Activated CD4-positive, alpha-beta memory T cell treated with anti-CD3 and anti-CD28 coated beads for 36 hours (primary cell): ENCODE measurements at regions not wholly inside any gene's neighbourhood (a gene's known extent, or its start where the extent isn't known, plus 50 kb on each side); places are given as distances from the start of the nearest gene placed in this dataset.

Source experiments
- CTCF ChIA-PET: fragments of 350-600 bp; sonication (Branson Sonifier 250); formaldehyde crosslinking; loops from one replicate; lab custom pipeline; 2021; ENCODE audit warnings: antibody characterized with exemption, inconsistent platforms; lab: Charles Lee
- POLR2A ChIA-PET: fragments of 350-600 bp; sonication (Branson Sonifier 250); formaldehyde crosslinking; loops from one replicate; lab custom pipeline; 2021; ENCODE audit warnings: antibody characterized with exemption; lab: Charles Lee
- DNase-seq: peaks from one replicate; pipeline ENCODE4 v3.0.0-alpha.2; 2020
- H3K27ac Mint-ChIP-seq: one replicate; pipeline ENCODE4 v1.8.0; 2021; ENCODE audit warnings: mixed read lengths
- H3K27me3 Mint-ChIP-seq: one replicate; pipeline ENCODE4 v1.8.0; 2021; ENCODE audit warnings: mixed read lengths
- H3K36me3 Mint-ChIP-seq: one replicate; pipeline ENCODE4 v1.8.0; 2021; ENCODE audit warnings: mixed read lengths
- H3K4me1 Mint-ChIP-seq: one replicate; pipeline ENCODE4 v1.8.0; 2021; ENCODE audit warnings: low read depth, mixed read lengths
- H3K4me3 Mint-ChIP-seq: one replicate; pipeline ENCODE4 v1.8.0; 2021; ENCODE audit warnings: mild to moderate bottlenecking, mixed read lengths
- H3K9me3 Mint-ChIP-seq: one replicate; pipeline ENCODE4 v1.8.0; 2021; ENCODE audit warnings: mixed read lengths
- intact Hi-C: fragments of 100-400 bp; cut with micrococcal nuclease; formaldehyde crosslinking; loops from one replicate; pipeline ENCODE4 v1.15.1; 2023

GRCh38 chr12:128076188-128076587, 190.8 kb upstream of the TMEM132C start:
- Mint-ChIP-seq H3K9me3 (peaks cover 14% of the 10 kb centered on the region), H3K4me3 (no peak overlapping the region), H3K4me1 (no peaks in the 10 kb centered on the region), H3K36me3 (no peaks in the 10 kb centered on the region), H3K27me3 (no peaks in the 10 kb centered on the region), H3K27ac (no peak overlapping the region)
- POLR2A ChIA-PET: no interaction called here
- CTCF ChIA-PET: no interaction called here
- intact Hi-C loops: no loop called here
- DNase-seq: no peak

- no peak overlapping the region for H3K4me3 Mint-ChIP-seq
- no peaks in the 10 kb centered on the region for H3K36me3 Mint-ChIP-seq
- no peak overlapping the region for H3K27ac Mint-ChIP-seq
- DNase-seq: no peak
- ChIA-PET CTCF (no interaction called here), POLR2A (no interaction called here)
- peaks cover 9% of the 10 kb centered on the region for H3K9me3 Mint-ChIP-seq
- H3K27me3 Mint-ChIP-seq: no peaks in the 10 kb centered on the region
- intact Hi-C loops: no loop called here
- H3K4me1 Mint-ChIP-seq: no peaks in the 10 kb centered on the region
These were observed 189.6 kb upstream of the TMEM132C start for GRCh38 chr12:128077211-128077916.

- Mint-ChIP-seq H3K27me3 (no peaks in the 10 kb centered on the region), H3K4me3 (no peak overlapping the region), H3K36me3 (no peaks in the 10 kb centered on the region), H3K9me3 (peaks cover 9% of the 10 kb centered on the region), H3K4me1 (no peaks in the 10 kb centered on the region), H3K27ac (no peak overlapping the region)
- intact Hi-C loops: no loop called here
- no peak for DNase-seq
- ChIA-PET CTCF (no interaction called here), POLR2A (no interaction called here)
These were observed 189.1 kb upstream of the TMEM132C start for GRCh38 chr12:128077917-128078298.

GRCh38 chr12:128078301-128078971, 188.5 kb upstream of the TMEM132C start:
- H3K27ac Mint-ChIP-seq: no peak overlapping the region
- intact Hi-C loops: no loop called here

GRCh38 chr12:128079446-128079845, 187.5 kb upstream of the TMEM132C start:
- Mint-ChIP-seq H3K4me3 (no peak overlapping the region), H3K9me3 (peaks cover 9% of the 10 kb centered on the region), H3K36me3 (no peaks in the 10 kb centered on the region), H3K4me1 (no peaks in the 10 kb centered on the region), H3K27me3 (no peaks in the 10 kb centered on the region), H3K27ac (no peak overlapping the region)
- intact Hi-C loops: no loop called here
- CTCF ChIA-PET: no interaction called here
- POLR2A ChIA-PET: no interaction called here
- no peak for DNase-seq

More at GRCh38 chr12:128078301-128078971, 188.5 kb upstream of the TMEM132C start:
- CTCF ChIA-PET: no interaction called here
- Mint-ChIP-seq H3K27me3 (no peaks in the 10 kb centered on the region), H3K4me3 (no peak overlapping the region), H3K4me1 (no peaks in the 10 kb centered on the region), H3K36me3 (no peaks in the 10 kb centered on the region), H3K9me3 (peaks cover 9% of the 10 kb centered on the region)
- DNase-seq: no peak
- POLR2A ChIA-PET: no interaction called here

- H3K4me1 Mint-ChIP-seq: no peaks in the 10 kb centered on the region
- H3K27me3 Mint-ChIP-seq: no peaks in the 10 kb centered on the region
- peaks cover 7% of the 10 kb centered on the region for H3K9me3 Mint-ChIP-seq
- H3K4me3 Mint-ChIP-seq: no peak overlapping the region
- DNase-seq: peak; percentile 13
- POLR2A ChIA-PET: interaction anchor here (0.6 kb wide), 2 partner anchors 28 to 700 kb away, joined by 3 to 4 read pairs; no protein-coding TSS in a partner anchor
- CTCF ChIA-PET: no interaction called here
- no peaks in the 10 kb centered on the region for H3K36me3 Mint-ChIP-seq
- intact Hi-C loops: loop anchor here (5.0 kb wide), 1 partner anchor 601 kb away; no protein-coding TSS in a partner anchor
- H3K27ac Mint-ChIP-seq: no peak overlapping the region
These were observed 183.7 kb upstream of the TMEM132C start for GRCh38 chr12:128083132-128083729.

- no peaks in the 10 kb centered on the region for H3K4me1 Mint-ChIP-seq
- ChIA-PET CTCF (no interaction called here), POLR2A (no interaction called here)
- no peak overlapping the region for H3K27ac Mint-ChIP-seq
- no peak for DNase-seq
- no peak overlapping the region for H3K4me3 Mint-ChIP-seq
- intact Hi-C loops: no loop called here
- peaks cover 6% of the 10 kb centered on the region for H3K9me3 Mint-ChIP-seq
- H3K27me3 Mint-ChIP-seq: no peaks in the 10 kb centered on the region
- no peaks in the 10 kb centered on the region for H3K36me3 Mint-ChIP-seq
These were observed 178.0 kb upstream of the TMEM132C start for GRCh38 chr12:128088926-128089325.

DNA sequence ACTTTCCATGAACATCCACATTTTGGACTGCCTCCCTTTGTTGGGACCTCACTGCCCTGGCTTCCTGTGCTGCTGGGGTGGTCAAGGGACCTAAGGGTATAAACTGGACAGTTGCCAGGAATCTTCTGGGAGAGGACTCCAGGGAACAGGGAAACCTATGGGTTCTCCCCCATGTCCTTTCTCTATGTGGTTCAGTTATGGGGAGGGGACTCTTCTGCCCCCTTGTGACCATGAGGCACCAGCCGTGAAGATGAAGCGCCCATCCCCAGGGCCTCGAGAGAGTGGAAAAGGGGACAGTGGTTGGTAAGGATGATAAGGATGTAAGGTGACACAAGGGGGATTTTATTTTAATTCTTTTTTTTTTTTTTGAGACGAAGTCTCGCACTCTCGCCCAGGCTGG, 177.0 kb upstream of the TMEM132C start:
- H3K27ac Mint-ChIP-seq: no peak overlapping the region

GRCh38 chr12:128091101-128091720, 175.8 kb upstream of the TMEM132C start:
- DNase-seq: no peak
- CTCF ChIA-PET: no interaction called here
- no peak overlapping the region for H3K4me3 Mint-ChIP-seq
- POLR2A ChIA-PET: no interaction called here
- peaks cover 6% of the 10 kb centered on the region for H3K9me3 Mint-ChIP-seq
- H3K27ac Mint-ChIP-seq: no peak overlapping the region
- H3K27me3 Mint-ChIP-seq: no peaks in the 10 kb centered on the region
- H3K36me3 Mint-ChIP-seq: no peaks in the 10 kb centered on the region
- intact Hi-C loops: no loop called here
- H3K4me1 Mint-ChIP-seq: no peaks in the 10 kb centered on the region

More for the DNA sequence above, 177.0 kb upstream of the TMEM132C start:
- DNase-seq: no peak
- CTCF ChIA-PET: no interaction called here
- Mint-ChIP-seq H3K4me3 (no peak overlapping the region), H3K27me3 (no peaks in the 10 kb centered on the region), H3K36me3 (no peaks in the 10 kb centered on the region), H3K4me1 (no peaks in the 10 kb centered on the region), H3K9me3 (peaks cover 6% of the 10 kb centered on the region)
- POLR2A ChIA-PET: no interaction called here
- intact Hi-C loops: no loop called here

GRCh38 chr12:128091951-128092382, 175.0 kb upstream of the TMEM132C start:
- CTCF ChIA-PET: no interaction called here
- Mint-ChIP-seq H3K4me1 (no peaks in the 10 kb centered on the region), H3K9me3 (peaks cover 6% of the 10 kb centered on the region), H3K27me3 (no peaks in the 10 kb centered on the region), H3K4me3 (no peak overlapping the region), H3K36me3 (no peaks in the 10 kb centered on the region), H3K27ac (no peak overlapping the region)
- DNase-seq: no peak
- POLR2A ChIA-PET: no interaction called here
- intact Hi-C loops: no loop called here

- H3K9me3 Mint-ChIP-seq: peaks cover 10% of the 10 kb centered on the region
- ChIA-PET CTCF (no interaction called here), POLR2A (no interaction called here)
- no peaks in the 10 kb centered on the region for H3K36me3 Mint-ChIP-seq
- DNase-seq: no peak
- H3K4me3 Mint-ChIP-seq: no peak overlapping the region
- H3K27ac Mint-ChIP-seq: no peak overlapping the region
- no peaks in the 10 kb centered on the region for H3K4me1 Mint-ChIP-seq
- no peaks in the 10 kb centered on the region for H3K27me3 Mint-ChIP-seq
- intact Hi-C loops: no loop called here
These were observed 168.2 kb upstream of the TMEM132C start for GRCh38 chr12:128098730-128099129.

GRCh38 chr12:128103152-128103551, 163.8 kb upstream of the TMEM132C start:
- Mint-ChIP-seq H3K9me3 (peaks cover 13% of the 10 kb centered on the region), H3K27me3 (no peaks in the 10 kb centered on the region), H3K4me1 (no peaks in the 10 kb centered on the region), H3K36me3 (no peaks in the 10 kb centered on the region), H3K4me3 (no peak overlapping the region), H3K27ac (no peak overlapping the region)
- DNase-seq: no peak
- POLR2A ChIA-PET: no interaction called here
- CTCF ChIA-PET: no interaction called here
- intact Hi-C loops: no loop called here
